H9 (cell line): ENCODE measurements at regions not wholly inside any gene's neighbourhood (a gene's known extent, or its start where the extent isn't known, plus 50 kb on each side); places are given as distances from the start of the nearest gene placed in this dataset.

Experiments used
- DNase-seq: peaks from one replicate; pipeline ENCODE4 v3.0.0-alpha.2; 2017
- H2AFZ ChIP-seq: one replicate; pipeline ENCODE4 v1.6.1; 2013; ENCODE audit warnings: mild to moderate bottlenecking, low read length, control low read depth, moderate library complexity
- H2AK5ac ChIP-seq: 2 replicates; pipeline ENCODE4 v1.6.1; 2013; ENCODE audit warnings: low read length, control low read depth, mixed read lengths; ENCODE audit not compliant: insufficient read length
- H2BK120ac ChIP-seq: one replicate; pipeline ENCODE4 v1.6.1; 2013; ENCODE audit warnings: low read depth, mild to moderate bottlenecking, low read length, control low read depth, inconsistent platforms; ENCODE audit not compliant: poor library complexity, severe bottlenecking
- H2BK12ac ChIP-seq: 2 replicates; pipeline ENCODE4 v1.6.1; 2013; ENCODE audit warnings: low read length, control low read depth, mixed read lengths, low read depth; ENCODE audit not compliant: insufficient read length
- H2BK15ac ChIP-seq: 2 replicates; pipeline ENCODE4 v1.6.1; 2013; ENCODE audit warnings: low read depth, low read length, control low read depth
- H2BK20ac ChIP-seq: one replicate; pipeline ENCODE4 v1.6.1; 2013; ENCODE audit warnings: low read depth, mild to moderate bottlenecking, low read length, control low read depth, inconsistent platforms; ENCODE audit not compliant: poor library complexity, severe bottlenecking
- H2BK5ac ChIP-seq: 2 replicates; pipeline ENCODE4 v1.6.1; 2013; ENCODE audit warnings: low read length, control low read depth, mixed read lengths; ENCODE audit not compliant: insufficient read length
- H3K14ac ChIP-seq: 2 replicates; pipeline ENCODE4 v1.6.1; 2013; ENCODE audit warnings: low read length, control low read depth; ENCODE audit not compliant: insufficient read depth
- H3K18ac ChIP-seq: 2 replicates; pipeline ENCODE4 v1.6.1; 2013; ENCODE audit warnings: low read depth, mild to moderate bottlenecking, mixed read lengths, low read length, control low read depth; ENCODE audit not compliant: insufficient read length
- H3K23ac ChIP-seq: 2 replicates; pipeline ENCODE4 v1.6.1; 2013; ENCODE audit warnings: low read length, control low read depth, mixed read lengths, low read depth; ENCODE audit not compliant: insufficient read length
- H3K23me2 ChIP-seq: 2 replicates; pipeline ENCODE4 v1.6.1; 2013; ENCODE audit warnings: low read depth, mild to moderate bottlenecking, mixed read lengths, low read length, control low read depth; ENCODE audit not compliant: insufficient read length, poor library complexity, severe bottlenecking
- H3K27ac ChIP-seq: 2 replicates; pipeline ENCODE4 v1.5.1; 2013; ENCODE audit warnings: low read length, control low read depth, mixed read lengths, low read depth; ENCODE audit not compliant: insufficient read length
- H3K27me3 ChIP-seq: 2 replicates; pipeline ENCODE4 v1.6.1; 2013; ENCODE audit warnings: low read length, control low read depth, inconsistent platforms; ENCODE audit not compliant: insufficient read depth
- H3K4ac ChIP-seq: 2 replicates; pipeline ENCODE4 v1.6.1; 2013; ENCODE audit warnings: low read depth, mild to moderate bottlenecking, control low read depth, inconsistent platforms, low read length, moderate library complexity
- H3K4me1 ChIP-seq: 2 replicates; pipeline ENCODE4 v1.6.1; 2013; ENCODE audit warnings: low read length, control low read depth, inconsistent platforms; ENCODE audit not compliant: insufficient read depth
- H3K4me2 ChIP-seq: 2 replicates; pipeline ENCODE4 v1.6.1; 2013; ENCODE audit warnings: low read length, control low read depth, mixed read lengths; ENCODE audit not compliant: insufficient read length, insufficient read depth
- H3K56ac ChIP-seq: 2 replicates; pipeline ENCODE4 v1.6.1; 2013; ENCODE audit warnings: low read depth, mild to moderate bottlenecking, mixed read lengths, low read length, control low read depth; ENCODE audit not compliant: insufficient read length
- H3K79me1 ChIP-seq: 2 replicates; pipeline ENCODE4 v1.6.1; 2013; ENCODE audit warnings: low read depth, mild to moderate bottlenecking, moderate library complexity, low read length, control low read depth, inconsistent platforms; ENCODE audit not compliant: insufficient read depth, poor library complexity, severe bottlenecking
- H3K79me2 ChIP-seq: 2 replicates; pipeline ENCODE4 v1.6.1; 2013; ENCODE audit warnings: low read length, control low read depth, inconsistent platforms; ENCODE audit not compliant: insufficient read depth
- H3K9ac ChIP-seq: 2 replicates; pipeline ENCODE4 v1.6.1; 2013; ENCODE audit warnings: low read length, control low read depth, mixed read lengths; ENCODE audit not compliant: insufficient read length; ENCODE audit errors: extremely low read depth
- H3K9me3 ChIP-seq: one replicate; pipeline ENCODE4 v1.6.1; 2013; ENCODE audit warnings: low read depth, low read length, inconsistent platforms; ENCODE audit not compliant: control insufficient read depth
- H3T11ph ChIP-seq: one replicate; pipeline ENCODE4 v1.6.1; 2013; ENCODE audit warnings: mild to moderate bottlenecking, low read length, control low read depth, inconsistent platforms
- H4K20me1 ChIP-seq: one replicate; pipeline ENCODE4 v1.6.1; 2013; ENCODE audit not compliant: control insufficient read depth, insufficient read length, insufficient read depth
- H4K5ac ChIP-seq: 2 replicates; pipeline ENCODE4 v1.6.1; 2013; ENCODE audit warnings: low read depth, mild to moderate bottlenecking, mixed read lengths, low read length, control low read depth; ENCODE audit not compliant: insufficient read length
- H4K8ac ChIP-seq: replicated peaks from 2 replicates; pipeline ENCODE4 v1.6.1; 2013; ENCODE audit warnings: low read length, control low read depth, mixed read lengths, low read depth; ENCODE audit not compliant: insufficient read length
- H4K91ac ChIP-seq: 2 replicates; pipeline ENCODE4 v1.6.1; 2013; ENCODE audit warnings: low read depth, mild to moderate bottlenecking, moderate library complexity, mixed read lengths, low read length, control low read depth; ENCODE audit not compliant: insufficient read length
- H3K27ac Mint-ChIP-seq, 3 experiments: 2 replicates in 2 of 3; 3 replicates in 1 of 3; pipeline ENCODE4 v1.8.0; 2020 to 2021; ENCODE audit warnings: mixed read lengths in 3 of 3, mild to moderate bottlenecking in 1 of 3, moderate library complexity in 1 of 3
- H3K27me3 Mint-ChIP-seq: 2 replicates; pipeline ENCODE4 v1.8.0; 2021; ENCODE audit warnings: low read depth, mild to moderate bottlenecking, moderate library complexity, mixed read lengths
- H3K36me3 Mint-ChIP-seq, 3 experiments: 2 replicates in 2 of 3; 3 replicates in 1 of 3; pipeline ENCODE4 v1.8.0; 2020 to 2021; ENCODE audit warnings: low read depth in 3 of 3, mixed read lengths in 3 of 3; ENCODE audit not compliant: insufficient read depth in 1 of 3
- H3K4me1 Mint-ChIP-seq, 2 experiments: 2 replicates each; pipeline ENCODE4 v1.8.0; 2020; ENCODE audit warnings: mixed read lengths in 2 of 2
- H3K4me3 Mint-ChIP-seq, 2 experiments: 2 replicates in 1 of 2; 3 replicates in 1 of 2; pipeline ENCODE4 v1.8.0; 2020 to 2021; ENCODE audit warnings: mild to moderate bottlenecking in 2 of 2, mixed read lengths in 2 of 2, moderate library complexity in 1 of 2
- H3K9me3 Mint-ChIP-seq, 2 experiments: 2 replicates in 1 of 2; 3 replicates in 1 of 2; pipeline ENCODE4 v1.8.0; 2020; ENCODE audit warnings: mild to moderate bottlenecking in 2 of 2, mixed read lengths in 2 of 2, moderate library complexity in 1 of 2
- CTCF ChIP-seq: fragments of 200-600 bp; sonication (generic); conservative IDR thresholded peaks from 3 replicates; pipeline ENCODE4 v1.8.0; 2021; ENCODE audit warnings: antibody characterized with exemption, mild to moderate bottlenecking
- WGBS: extraction: QIAGEN DNeasy Blood & Tissue Kit; methylation state at CpG from one replicate; pipeline ENCODE4 v1.1.7; 2013; ENCODE audit warnings: missing lambda C conversion rate, low lambda C conversion rate, mixed read lengths; ENCODE audit not compliant: insufficient read length; ENCODE audit errors: extremely low coverage; 5-methylcytosine and 5-hydroxymethylcytosine counted together

GRCh38 chr2:75284345-75284744, 85.0 kb upstream of the TACR1 start:
- no peak overlapping the region for H3K23ac ChIP-seq
- H3K79me1 ChIP-seq, result no peaks in the 10 kb centered on the region
- no peaks in the 10 kb centered on the region for H4K20me1 ChIP-seq
- no peak for TF ChIP-seq CTCF
- no peak overlapping the region for H2AFZ ChIP-seq
- H3K4me1 ChIP-seq, result no peaks in the 10 kb centered on the region
- H2BK12ac ChIP-seq, result no peak overlapping the region
- DNase-seq, result no peak
- no peak overlapping the region for H3K9ac ChIP-seq
- no peaks in the 10 kb centered on the region for H3K9me3 ChIP-seq
- no peak overlapping the region for H3K56ac ChIP-seq
- Mint-ChIP-seq H3K27me3 (no peaks in the 10 kb centered on the region; the same call in 1 of the 2 replicates), H3K4me3 (no peak overlapping the region), H3K9me3 (no peaks in the 10 kb centered on the region), H3K36me3 (no peaks in the 10 kb centered on the region), H3K4me1 (peaks cover 0 to 4% of the 10 kb centered on the region in 2 experiments; a peak in 2 of 4 replicates), H3K27ac (no peak overlapping the region)
- no peak overlapping the region for H4K8ac ChIP-seq
- no peak overlapping the region for H3K14ac ChIP-seq
- H2BK5ac ChIP-seq, result no peak overlapping the region
- H3K4ac ChIP-seq, result no peak overlapping the region
- no peak overlapping the region for H2AK5ac ChIP-seq
- WGBS, result no CpG with 5 or more reads among the region's 2 CpGs
- H3K23me2 ChIP-seq, result no peaks in the 10 kb centered on the region
- no peak overlapping the region for H2BK120ac ChIP-seq
- H2BK15ac ChIP-seq, result no peak overlapping the region
- no peak overlapping the region for H2BK20ac ChIP-seq
- H4K5ac ChIP-seq, result no peak overlapping the region
- no peak overlapping the region for H3K4me2 ChIP-seq
- H3K27me3 ChIP-seq, result peaks cover 2% of the 10 kb centered on the region; the same call in 1 of the 2 replicates
- no peak overlapping the region for H3K27ac ChIP-seq
- H3T11ph ChIP-seq, result no peak overlapping the region
- H3K79me2 ChIP-seq, result no peaks in the 10 kb centered on the region
- no peak overlapping the region for H4K91ac ChIP-seq
- H3K18ac ChIP-seq, result no peak overlapping the region
